Smooth muscle cell (in vitro differentiated cells): ENCODE measurements at regions not wholly inside any gene's neighbourhood (a gene's known extent, or its start where the extent isn't known, plus 50 kb on each side); places are given as distances from the start of the nearest gene placed in this dataset.
A peak's percentile ranks its signal among the peaks of the same experiment; 100 is the strongest.

Source experiments
- DNase-seq: peaks from one replicate; lab custom pipeline; 2025; ENCODE audit not compliant: unreplicated experiment; lab: John Stamatoyannopoulos, UW
- H2AFZ ChIP-seq: fragments of 200-600 bp; sonication (generic); 2 replicates; pipeline ENCODE4 v1.6.0; 2016; ENCODE audit warnings: antibody characterized with exemption, low read depth, mild to moderate bottlenecking
- H3F3A ChIP-seq: fragments of 200-600 bp; sonication (generic); 2 replicates; pipeline ENCODE4 v1.6.0; 2017; ENCODE audit warnings: antibody characterized with exemption, low read depth
- H3K27ac ChIP-seq: fragments of 200-600 bp; sonication (generic); 2 replicates; pipeline ENCODE4 v1.5.1; 2016; ENCODE audit warnings: low read depth, mild to moderate bottlenecking
- H3K27me3 ChIP-seq: fragments of 200-600 bp; sonication (generic); 2 replicates; pipeline ENCODE4 v1.6.1; 2016; ENCODE audit warnings: low read depth, mild to moderate bottlenecking
- H3K36me3 ChIP-seq: fragments of 200-600 bp; sonication (generic); 2 replicates; pipeline ENCODE4 v1.5.1; 2016; ENCODE audit warnings: low read depth
- H3K4me1 ChIP-seq: fragments of 200-600 bp; sonication (generic); 2 replicates; pipeline ENCODE4 v1.5.1; 2016; ENCODE audit warnings: low read depth
- H3K4me2 ChIP-seq: fragments of 200-600 bp; sonication (generic); 2 replicates; pipeline ENCODE4 v1.6.0; 2016; ENCODE audit warnings: mild to moderate bottlenecking
- H3K4me3 ChIP-seq: fragments of 200-600 bp; sonication (generic); 2 replicates; pipeline ENCODE4 v1.5.1; 2016; ENCODE audit warnings: mild to moderate bottlenecking
- H3K79me2 ChIP-seq: fragments of 200-600 bp; sonication (generic); 2 replicates; pipeline ENCODE4 v1.6.0; 2016; ENCODE audit warnings: low read depth, mild to moderate bottlenecking
- H3K9ac ChIP-seq: fragments of 200-600 bp; sonication (generic); 2 replicates; pipeline ENCODE4 v1.6.0; 2016; ENCODE audit warnings: low read depth
- H3K9me3 ChIP-seq: fragments of 200-600 bp; sonication (generic); replicated peaks from 2 replicates; pipeline ENCODE4 v1.5.1; 2016; ENCODE audit warnings: low read depth
- H4K20me1 ChIP-seq: fragments of 200-600 bp; sonication (generic); 2 replicates; pipeline ENCODE4 v1.6.0; 2016; ENCODE audit warnings: low read depth
- CTCF ChIP-seq: fragments of 200-600 bp; sonication (generic); IDR thresholded peaks from 2 replicates; pipeline ENCODE4 v1.5.1; 2017; ENCODE audit warnings: borderline replicate concordance, mild to moderate bottlenecking, antibody characterized with exemption; ENCODE audit not compliant: insufficient read depth, poor library complexity, severe bottlenecking
- WGBS: methylation state at CpG from one replicate; pipeline ENCODE4 v1.1.7; 2016; ENCODE audit warnings: low lambda C conversion rate; 5-methylcytosine and 5-hydroxymethylcytosine counted together

- no peaks in the 10 kb centered on the region for H3F3A ChIP-seq
- no peaks in the 10 kb centered on the region for H3K27me3 ChIP-seq
- 79% methylated on average over 3 of the region's 3 CpGs for WGBS
- no peak overlapping the region for H2AFZ ChIP-seq
- no peak overlapping the region for H3K27ac ChIP-seq
- H3K4me2 ChIP-seq: no peak overlapping the region
- TF ChIP-seq CTCF: no peak
- no peak overlapping the region for H3K4me3 ChIP-seq
- no peak for DNase-seq
- H3K9me3 ChIP-seq: no peaks in the 10 kb centered on the region
- no peak overlapping the region for H3K9ac ChIP-seq
- no peaks in the 10 kb centered on the region for H4K20me1 ChIP-seq
- H3K79me2 ChIP-seq: no peaks in the 10 kb centered on the region
- no peaks in the 10 kb centered on the region for H3K36me3 ChIP-seq
- no peaks in the 10 kb centered on the region for H3K4me1 ChIP-seq
Measured at GRCh38 chr4:11494232-11494631, 65.5 kb upstream of the HS3ST1 start.

GRCh38 chr4:11489453-11490083 is 60.9 kb upstream of the HS3ST1 start:
- no peaks in the 10 kb centered on the region for H3K79me2 ChIP-seq
- 88% methylated on average over 3 of the region's 3 CpGs for WGBS
- no peaks in the 10 kb centered on the region for H3K27me3 ChIP-seq
- H3K4me3 ChIP-seq: no peak overlapping the region
- no peak overlapping the region for H3K4me2 ChIP-seq
- no peak for TF ChIP-seq CTCF
- no peaks in the 10 kb centered on the region for H3K4me1 ChIP-seq
- H2AFZ ChIP-seq: no peak overlapping the region
- H3K9ac ChIP-seq: no peak overlapping the region
- no peaks in the 10 kb centered on the region for H3K9me3 ChIP-seq
- no peaks in the 10 kb centered on the region for H3K36me3 ChIP-seq
- H3K27ac ChIP-seq: no peak overlapping the region
- peaks cover 6% of the 10 kb centered on the region for H3F3A ChIP-seq
- H4K20me1 ChIP-seq: no peaks in the 10 kb centered on the region
- no peak for DNase-seq

GRCh38 chr4:11488657-11489452 is 60.2 kb upstream of the HS3ST1 start:
- 73% methylated on average over 6 of the region's 6 CpGs for WGBS
- no peak for TF ChIP-seq CTCF
- H3K9ac ChIP-seq: no peak overlapping the region
- H3K36me3 ChIP-seq: no peaks in the 10 kb centered on the region
- H3K27ac ChIP-seq: no peak overlapping the region
- H4K20me1 ChIP-seq: no peaks in the 10 kb centered on the region
- no peaks in the 10 kb centered on the region for H3K79me2 ChIP-seq
- H3K4me2 ChIP-seq: peak overlapping the region; percentile 27
- no peaks in the 10 kb centered on the region for H3K27me3 ChIP-seq
- no peak overlapping the region for H3K4me3 ChIP-seq
- no peaks in the 10 kb centered on the region for H3K9me3 ChIP-seq
- no peak for DNase-seq
- no peaks in the 10 kb centered on the region for H3K4me1 ChIP-seq
- H2AFZ ChIP-seq: no peak overlapping the region
- H3F3A ChIP-seq: peaks cover 6% of the 10 kb centered on the region
